Fibroblast of lung (primary cell): ENCODE measurements at regions not wholly inside any gene's neighbourhood (a gene's known extent, or its start where the extent isn't known, plus 50 kb on each side); places are given as distances from the start of the nearest gene placed in this dataset.

ENCODE experiments used
- DNase-seq, 2 donors: peaks; one replicate each; pipeline versions ENCODE4 v3.0.0 to v3.0.0-alpha.2; 2010; ENCODE audit warnings: low read depth in 2 of 2
- H2AFZ ChIP-seq: 2 replicates; pipeline ENCODE4 v1.5.1; 2012; ENCODE audit warnings: low read length, control low read depth, inconsistent platforms
- H3K27ac ChIP-seq: 2 replicates; pipeline ENCODE4 v1.5.1; 2011; ENCODE audit warnings: low read length, control low read depth; ENCODE audit not compliant: insufficient read depth
- H3K27me3 ChIP-seq: 2 replicates; pipeline ENCODE4 v1.5.1; 2011; ENCODE audit warnings: mild to moderate bottlenecking, low read length; ENCODE audit not compliant: control insufficient read depth, insufficient read depth
- H3K36me3 ChIP-seq: 2 replicates; pipeline ENCODE4 v1.5.1; 2011; ENCODE audit warnings: low read length; ENCODE audit not compliant: control insufficient read depth, insufficient read depth
- H3K4me1 ChIP-seq: 2 replicates; pipeline ENCODE4 v1.5.1; 2011; ENCODE audit warnings: low read length; ENCODE audit not compliant: control insufficient read depth, insufficient read depth; ENCODE audit errors: extremely low read depth
- H3K4me2 ChIP-seq: 2 replicates; pipeline ENCODE4 v1.5.1; 2011; ENCODE audit warnings: low read length, control low read depth; ENCODE audit not compliant: insufficient read depth; ENCODE audit errors: extremely low read depth
- H3K4me3 ChIP-seq, 4 experiments: fragments of 200-600 bp in 1 of 4; sonication (generic) in 1 of 4; replicated peaks in 1 of 4; 2 replicates each; pipeline ENCODE4 v1.5.1; 2011 to 2016; ENCODE audit warnings: low read length in 4 of 4, low read depth in 3 of 4, mild to moderate bottlenecking in 3 of 4, control low read depth in 2 of 4, inconsistent platforms in 1 of 4, mixed read lengths in 1 of 4; ENCODE audit not compliant: insufficient read depth in 1 of 4; ENCODE audit errors: control extremely low read depth in 1 of 4
- H3K79me2 ChIP-seq: 2 replicates; pipeline ENCODE4 v1.5.1; 2012; ENCODE audit warnings: mild to moderate bottlenecking, low read length, inconsistent platforms; ENCODE audit not compliant: control insufficient read depth, insufficient read depth
- H3K9ac ChIP-seq: 2 replicates; pipeline ENCODE4 v1.5.1; 2011; ENCODE audit warnings: mild to moderate bottlenecking, low read length, control low read depth; ENCODE audit not compliant: insufficient read depth
- H3K9me3 ChIP-seq: 2 replicates; pipeline ENCODE4 v1.5.1; 2012; ENCODE audit warnings: low read depth, low read length; ENCODE audit not compliant: control insufficient read depth, insufficient read depth
- H4K20me1 ChIP-seq: 2 replicates; pipeline ENCODE4 v1.5.1; 2011; ENCODE audit warnings: low read length; ENCODE audit not compliant: control insufficient read depth, insufficient read depth; ENCODE audit errors: extremely low read depth
- EZH2 ChIP-seq: IDR thresholded peaks from 2 replicates; pipeline ENCODE4 v1.5.1; 2012; ENCODE audit warnings: low read length, control low read depth, mild to moderate bottlenecking; ENCODE audit errors: missing control alignments
- TF ChIP-seq, protein P1 (sequence below), 2 donors: IDR thresholded peaks in 1 of 2; conservative IDR thresholded peaks in 1 of 2; 1 replicate in 1 of 2; 2 replicates in 1 of 2; pipeline ENCODE4 v1.5.1; 2011 to 2012; ENCODE audit warnings: low read length in 2 of 2, control low read depth in 1 of 2, inconsistent platforms in 1 of 2, low read depth in 1 of 2, mild to moderate bottlenecking in 1 of 2

DNA sequence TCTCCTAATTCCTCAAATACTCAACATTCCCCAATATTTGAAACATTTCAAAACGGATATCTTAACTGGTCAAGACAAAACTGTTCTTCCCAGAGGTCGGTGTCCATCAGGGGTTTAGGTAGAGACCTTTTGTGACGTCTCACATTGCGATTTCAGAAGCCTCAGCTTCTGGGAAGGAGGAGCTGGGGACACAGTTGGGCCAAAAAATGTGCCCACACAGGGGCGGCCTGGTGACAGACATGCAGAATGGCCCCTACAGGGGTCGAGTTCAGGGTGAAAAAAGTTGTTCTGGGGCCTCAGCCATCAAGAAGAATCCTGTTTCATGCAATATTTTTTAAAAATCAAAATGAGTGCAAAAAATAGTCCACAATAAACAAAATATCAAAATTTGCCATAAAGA is 108.7 kb upstream of the PFKP start:
- Histone ChIP-seq H4K20me1 (no peaks in the 10 kb centered on the region), H3K4me2 (no peak overlapping the region), H3K36me3 (no peaks in the 10 kb centered on the region), H3K4me1 (no peaks in the 10 kb centered on the region), H3K4me3 (no peak overlapping the region), H3K27me3 (no peaks in the 10 kb centered on the region), H3K9me3 (no peaks in the 10 kb centered on the region), H3K79me2 (no peaks in the 10 kb centered on the region), H3K27ac (no peak overlapping the region), H2AFZ (no peak overlapping the region), H3K9ac (no peak overlapping the region)
- TF ChIP-seq EZH2, result no peak
- TF ChIP-seq, protein P1, sequence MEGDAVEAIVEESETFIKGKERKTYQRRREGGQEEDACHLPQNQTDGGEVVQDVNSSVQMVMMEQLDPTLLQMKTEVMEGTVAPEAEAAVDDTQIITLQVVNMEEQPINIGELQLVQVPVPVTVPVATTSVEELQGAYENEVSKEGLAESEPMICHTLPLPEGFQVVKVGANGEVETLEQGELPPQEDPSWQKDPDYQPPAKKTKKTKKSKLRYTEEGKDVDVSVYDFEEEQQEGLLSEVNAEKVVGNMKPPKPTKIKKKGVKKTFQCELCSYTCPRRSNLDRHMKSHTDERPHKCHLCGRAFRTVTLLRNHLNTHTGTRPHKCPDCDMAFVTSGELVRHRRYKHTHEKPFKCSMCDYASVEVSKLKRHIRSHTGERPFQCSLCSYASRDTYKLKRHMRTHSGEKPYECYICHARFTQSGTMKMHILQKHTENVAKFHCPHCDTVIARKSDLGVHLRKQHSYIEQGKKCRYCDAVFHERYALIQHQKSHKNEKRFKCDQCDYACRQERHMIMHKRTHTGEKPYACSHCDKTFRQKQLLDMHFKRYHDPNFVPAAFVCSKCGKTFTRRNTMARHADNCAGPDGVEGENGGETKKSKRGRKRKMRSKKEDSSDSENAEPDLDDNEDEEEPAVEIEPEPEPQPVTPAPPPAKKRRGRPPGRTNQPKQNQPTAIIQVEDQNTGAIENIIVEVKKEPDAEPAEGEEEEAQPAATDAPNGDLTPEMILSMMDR (conservative IDR thresholded peaks at IDR 0.05 in 1 of 2, IDR thresholded peaks at IDR 0.05 in 1 of 2; ENCODE audit: low read depth in 1 of 2, low read length in 2 of 2), result no peak
- no peak for DNase-seq

DNA sequence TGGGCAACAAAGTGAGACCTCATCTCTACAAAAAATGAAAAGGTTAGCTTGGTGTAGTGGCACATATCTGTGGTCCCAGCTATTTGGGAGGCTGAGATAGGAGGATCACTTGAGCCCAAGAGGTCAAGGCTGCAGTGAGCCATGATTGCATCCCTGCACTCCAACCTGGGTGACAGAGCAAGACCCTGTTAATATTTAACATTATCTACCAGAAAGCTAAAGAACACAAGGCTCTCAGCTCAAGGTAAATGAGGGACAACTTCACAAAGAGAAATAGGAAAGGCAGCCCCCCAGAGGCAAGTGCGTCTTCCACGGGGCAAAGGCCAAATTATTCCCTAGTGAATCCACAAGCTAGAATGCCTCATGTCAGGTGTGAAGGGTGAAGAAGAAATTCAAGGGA is 109.6 kb upstream of the PFKP start:
- no peaks in the 10 kb centered on the region for H3K36me3 ChIP-seq
- H3K9me3 ChIP-seq, result no peaks in the 10 kb centered on the region
- no peak for DNase-seq
- H2AFZ ChIP-seq, result no peak overlapping the region
- H3K27ac ChIP-seq, result no peak overlapping the region
- H3K27me3 ChIP-seq, result no peaks in the 10 kb centered on the region
- H3K4me1 ChIP-seq, result no peaks in the 10 kb centered on the region
- H3K4me3 ChIP-seq, result no peak overlapping the region
- no peak overlapping the region for H3K4me2 ChIP-seq
- H4K20me1 ChIP-seq, result no peaks in the 10 kb centered on the region
- no peak overlapping the region for H3K9ac ChIP-seq
- no peak for TF ChIP-seq EZH2
- TF ChIP-seq, protein P1 (conservative IDR thresholded peaks at IDR 0.05 in 1 of 2, IDR thresholded peaks at IDR 0.05 in 1 of 2; ENCODE audit: low read depth in 1 of 2, low read length in 2 of 2), result no peak
- H3K79me2 ChIP-seq, result no peaks in the 10 kb centered on the region

DNA sequence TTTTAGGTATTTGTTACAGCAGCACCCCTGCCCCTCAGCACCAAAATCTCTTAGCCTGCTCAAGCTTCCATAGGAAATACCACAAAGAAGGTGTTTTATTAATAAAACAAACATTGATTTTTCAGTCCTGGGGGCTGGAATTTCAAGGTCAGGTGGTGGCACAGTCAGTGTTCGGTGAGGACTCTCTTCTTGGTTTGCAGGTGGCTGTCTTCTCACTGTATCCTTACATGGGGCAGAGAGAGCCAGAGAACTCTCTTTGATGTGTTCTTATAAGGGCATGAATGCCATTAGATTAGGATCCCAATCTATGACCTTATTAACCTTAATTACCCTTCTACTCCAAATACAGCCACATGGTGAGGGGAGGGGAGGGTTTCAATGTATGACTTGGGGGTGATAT is 112.3 kb upstream of the PFKP start:
- Histone ChIP-seq H3K27ac (no peak overlapping the region), H2AFZ (no peak overlapping the region), H3K9me3 (no peaks in the 10 kb centered on the region), H4K20me1 (no peaks in the 10 kb centered on the region), H3K4me3 (no peak overlapping the region), H3K9ac (no peak overlapping the region), H3K27me3 (no peaks in the 10 kb centered on the region), H3K4me1 (no peaks in the 10 kb centered on the region), H3K79me2 (no peaks in the 10 kb centered on the region), H3K36me3 (no peaks in the 10 kb centered on the region), H3K4me2 (no peak overlapping the region)
- DNase-seq, result no peak
- no peak for TF ChIP-seq EZH2
- TF ChIP-seq, protein P1 (conservative IDR thresholded peaks at IDR 0.05 in 1 of 2, IDR thresholded peaks at IDR 0.05 in 1 of 2; ENCODE audit: low read depth in 1 of 2, low read length in 2 of 2), result no peak
